Liver (tissue), 8 donors: ENCODE measurements at regions not wholly inside any gene's neighbourhood (a gene's known extent, or its start where the extent isn't known, plus 50 kb on each side); places are given as distances from the start of the nearest gene placed in this dataset.

Experiments used
- DNase-seq: peaks from one replicate; pipeline ENCODE4 v3.0.0-alpha.2; 2017; ENCODE audit warnings: low spot score
- H3K27ac ChIP-seq, 2 donors: one replicate each; pipeline ENCODE4 v1.7.0; 2013; ENCODE audit warnings: inconsistent platforms in 2 of 2, low read length in 2 of 2, control low read depth in 1 of 2, low read depth in 1 of 2, mild to moderate bottlenecking in 1 of 2
- H3K27me3 ChIP-seq, 4 donors: one replicate each; pipeline versions ENCODE4 v1.6.1 to v1.7.0; 2013; ENCODE audit warnings: low read length in 3 of 4, inconsistent platforms in 1 of 4, mild to moderate bottlenecking in 1 of 4, moderate library complexity in 1 of 4; ENCODE audit not compliant: control insufficient read depth in 4 of 4, insufficient read depth in 4 of 4
- H3K36me3 ChIP-seq, 4 donors: one replicate each; pipeline versions ENCODE4 v1.6.1 to v1.7.0; 2013; ENCODE audit warnings: low read length in 3 of 4, mild to moderate bottlenecking in 3 of 4, low read depth in 1 of 4, moderate library complexity in 1 of 4; ENCODE audit not compliant: control insufficient read depth in 4 of 4, insufficient read depth in 3 of 4
- H3K4me1 ChIP-seq, 4 donors: one replicate each; pipeline versions ENCODE4 v1.6.1 to v1.7.0; 2013; ENCODE audit warnings: low read length in 3 of 4, mild to moderate bottlenecking in 3 of 4, moderate library complexity in 1 of 4; ENCODE audit not compliant: control insufficient read depth in 4 of 4, insufficient read depth in 4 of 4
- H3K4me3 ChIP-seq, 3 donors: one replicate each; pipeline versions ENCODE4 v1.6.1 to v1.7.0; 2013; ENCODE audit warnings: low read length in 3 of 3, control low read depth in 1 of 3, low read depth in 1 of 3, mild to moderate bottlenecking in 1 of 3
- H3K9ac ChIP-seq, 2 donors: one replicate each; pipeline ENCODE4 v1.7.0; 2013; ENCODE audit warnings: low read length in 2 of 2, mild to moderate bottlenecking in 2 of 2, moderate library complexity in 2 of 2, control low read depth in 1 of 2, low read depth in 1 of 2
- H3K9me3 ChIP-seq, 4 donors: one replicate each; pipeline versions ENCODE4 v1.6.1 to v1.7.0; 2013; ENCODE audit warnings: low read length in 3 of 4; ENCODE audit not compliant: control insufficient read depth in 4 of 4
- FOXA1 ChIP-seq: IDR thresholded peaks from 2 replicates; pipeline ENCODE4 v1.6.1; 2016; ENCODE audit warnings: antibody characterized with exemption
- FOXA2 ChIP-seq: IDR thresholded peaks from 2 replicates; pipeline ENCODE4 v1.6.1; 2016; ENCODE audit warnings: antibody characterized with exemption
- GABPA ChIP-seq, 2 donors: IDR thresholded peaks in 1 of 2; conservative IDR thresholded peaks in 1 of 2; 2 replicates each; pipeline ENCODE4 v1.6.1; 2016; ENCODE audit warnings: antibody characterized with exemption in 2 of 2, mild to moderate bottlenecking in 1 of 2, moderate library complexity in 1 of 2
- HNF4A ChIP-seq, 2 donors: conservative IDR thresholded peaks; 2 replicates each; pipeline ENCODE4 v1.6.1; 2016; ENCODE audit warnings: antibody characterized with exemption in 2 of 2, mild to moderate bottlenecking in 2 of 2
- JUND ChIP-seq, 2 donors: IDR thresholded peaks; 2 replicates each; pipeline ENCODE4 v1.6.1; 2016; ENCODE audit warnings: antibody characterized with exemption in 2 of 2
- MAX ChIP-seq: IDR thresholded peaks from 2 replicates; pipeline ENCODE4 v1.6.1; 2016; ENCODE audit warnings: antibody characterized with exemption
- NR2F2 ChIP-seq: IDR thresholded peaks from 2 replicates; pipeline ENCODE4 v1.6.1; 2016; ENCODE audit warnings: antibody characterized with exemption
- REST ChIP-seq: IDR thresholded peaks from 2 replicates; pipeline ENCODE4 v1.6.1; 2016; ENCODE audit warnings: antibody characterized with exemption, mild to moderate bottlenecking
- RXRA ChIP-seq, 2 donors: IDR thresholded peaks; 2 replicates each; pipeline ENCODE4 v1.6.1; 2017 to 2018; ENCODE audit warnings: antibody characterized with exemption in 2 of 2, mild to moderate bottlenecking in 1 of 2
- SP1 ChIP-seq: IDR thresholded peaks from 2 replicates; pipeline ENCODE4 v1.6.1; 2018; ENCODE audit warnings: antibody characterized with exemption, mild to moderate bottlenecking
- ZBTB33 ChIP-seq: IDR thresholded peaks from 2 replicates; pipeline ENCODE4 v1.6.1; 2016; ENCODE audit warnings: antibody characterized with exemption
- whole genome bisulfite sequencing: extraction: QIAGEN DNeasy Blood & Tissue Kit; methylation state at CpG from one replicate; pipeline ENCODE4 v1.1.7; 2013; 5-methylcytosine and 5-hydroxymethylcytosine counted together
- TF ChIP-seq, protein P1 (sequence below): fragments of 150-350 bp; IDR thresholded peaks from 2 replicates; pipeline ENCODE4 v1.5.1; 2017; ENCODE audit warnings: improper control_type of control experiment, low read depth, low read length; ENCODE audit not compliant: missing input control
- TF ChIP-seq, protein P2 (sequence below): IDR thresholded peaks from 2 replicates; pipeline ENCODE4 v1.6.1; 2016; ENCODE audit warnings: antibody characterized with exemption
- donor health status: healthy.
- donor health status: healthy.
- donor health status: healthy.
- donor health status: healthy.
- donor health status: healthy.

- TF ChIP-seq NR2F2 = no peak
- no peak for TF ChIP-seq JUND (IDR thresholded peaks at IDR 0.05)
These were observed 116.0 kb downstream of the IER5 start (continued) for GRCh38 chr1:181204530-181204929.

DNA sequence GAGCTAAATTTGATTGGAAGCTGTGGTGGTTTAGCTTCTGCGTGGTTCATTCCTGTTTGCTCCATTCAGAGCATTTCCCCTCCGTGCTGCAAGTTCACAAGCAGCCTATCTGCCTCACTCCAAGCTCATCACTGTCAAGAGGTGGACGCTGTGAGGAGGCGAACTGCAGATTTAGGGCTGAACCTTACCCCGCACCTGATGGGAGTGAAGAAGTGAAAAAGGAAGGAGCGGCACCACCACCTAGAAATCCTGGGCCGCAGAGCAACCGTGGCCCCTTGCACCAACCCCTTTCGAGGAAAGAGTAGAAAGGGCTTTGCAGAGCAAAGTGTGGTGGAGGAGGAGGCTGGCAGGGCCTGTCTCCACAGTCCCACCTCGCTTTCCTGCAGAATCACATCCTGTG is 117.4 kb downstream of the IER5 start:
- no peak overlapping the region for H3K4me3 ChIP-seq
- no peak overlapping the region for H3K27ac ChIP-seq
- H3K36me3 ChIP-seq = no peaks in the 10 kb centered on the region
- no peak for DNase-seq
- no peaks in the 10 kb centered on the region for H3K9me3 ChIP-seq
- peaks cover 0 to 3% (median 0%) of the 10 kb centered on the region in 4 donors for H3K27me3 ChIP-seq
- no peaks in the 10 kb centered on the region for H3K4me1 ChIP-seq
- 63% methylated on average over 10 of the region's 10 CpGs for WGBS
- TF ChIP-seq REST = no peak
- TF ChIP-seq NR2F2 = no peak
- TF ChIP-seq HNF4A (conservative IDR thresholded peaks at IDR 0.05) = no peak
- TF ChIP-seq JUND (IDR thresholded peaks at IDR 0.05) = no peak
- no peak for TF ChIP-seq FOXA2
- TF ChIP-seq ZBTB33 = no peak
- TF ChIP-seq SP1 = no peak
- TF ChIP-seq RXRA (IDR thresholded peaks at IDR 0.05) = no peak
- TF ChIP-seq, protein P1, sequence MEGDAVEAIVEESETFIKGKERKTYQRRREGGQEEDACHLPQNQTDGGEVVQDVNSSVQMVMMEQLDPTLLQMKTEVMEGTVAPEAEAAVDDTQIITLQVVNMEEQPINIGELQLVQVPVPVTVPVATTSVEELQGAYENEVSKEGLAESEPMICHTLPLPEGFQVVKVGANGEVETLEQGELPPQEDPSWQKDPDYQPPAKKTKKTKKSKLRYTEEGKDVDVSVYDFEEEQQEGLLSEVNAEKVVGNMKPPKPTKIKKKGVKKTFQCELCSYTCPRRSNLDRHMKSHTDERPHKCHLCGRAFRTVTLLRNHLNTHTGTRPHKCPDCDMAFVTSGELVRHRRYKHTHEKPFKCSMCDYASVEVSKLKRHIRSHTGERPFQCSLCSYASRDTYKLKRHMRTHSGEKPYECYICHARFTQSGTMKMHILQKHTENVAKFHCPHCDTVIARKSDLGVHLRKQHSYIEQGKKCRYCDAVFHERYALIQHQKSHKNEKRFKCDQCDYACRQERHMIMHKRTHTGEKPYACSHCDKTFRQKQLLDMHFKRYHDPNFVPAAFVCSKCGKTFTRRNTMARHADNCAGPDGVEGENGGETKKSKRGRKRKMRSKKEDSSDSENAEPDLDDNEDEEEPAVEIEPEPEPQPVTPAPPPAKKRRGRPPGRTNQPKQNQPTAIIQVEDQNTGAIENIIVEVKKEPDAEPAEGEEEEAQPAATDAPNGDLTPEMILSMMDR = no peak
- H3K9ac ChIP-seq = no peak overlapping the region

DNA sequence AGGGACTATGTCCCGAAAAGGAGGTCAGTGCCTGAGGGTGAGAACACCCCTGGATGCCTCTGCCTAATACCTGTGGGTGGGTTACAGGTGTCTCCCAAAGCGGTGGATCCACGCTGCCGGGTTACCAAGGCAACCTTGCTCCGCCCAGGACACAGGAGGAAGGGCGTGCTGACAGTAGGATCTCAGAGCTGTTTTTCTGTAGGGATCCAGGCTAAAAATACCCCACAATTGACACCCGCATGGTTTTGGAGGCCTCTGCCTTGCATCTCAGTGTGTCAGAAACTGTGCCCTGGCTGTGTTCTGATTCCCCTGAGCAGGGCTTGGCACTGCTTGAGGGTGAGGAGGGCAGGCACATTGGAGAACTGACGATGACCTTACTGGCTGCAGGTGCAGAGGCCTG is 118.0 kb downstream of the IER5 start:
- Histone ChIP-seq H3K9me3 (no peaks in the 10 kb centered on the region), H3K9ac (no peak overlapping the region), H3K4me1 (no peaks in the 10 kb centered on the region), H3K27ac (no peak overlapping the region), H3K36me3 (no peaks in the 10 kb centered on the region), H3K27me3 (peaks cover 0 to 3% (median 0%) of the 10 kb centered on the region in 4 donors), H3K4me3 (no peak overlapping the region)
- DNase-seq = no peak
- WGBS = 67% methylated on average over 8 of the region's 8 CpGs
- no peak for TF ChIP-seq FOXA1
- TF ChIP-seq GABPA (IDR thresholded peaks at IDR 0.05 in 1 of 2, conservative IDR thresholded peaks at IDR 0.05 in 1 of 2) = no peak
- TF ChIP-seq MAX = no peak
- TF ChIP-seq, protein P1 = no peak
- no peak for TF ChIP-seq ZBTB33
- no peak for TF ChIP-seq NR2F2
- TF ChIP-seq, protein P2, sequence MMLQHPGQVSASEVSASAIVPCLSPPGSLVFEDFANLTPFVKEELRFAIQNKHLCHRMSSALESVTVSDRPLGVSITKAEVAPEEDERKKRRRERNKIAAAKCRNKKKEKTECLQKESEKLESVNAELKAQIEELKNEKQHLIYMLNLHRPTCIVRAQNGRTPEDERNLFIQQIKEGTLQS = no peak
- no peak for TF ChIP-seq REST
- no peak for TF ChIP-seq JUND (IDR thresholded peaks at IDR 0.05)
